Neural progenitor cell (in vitro differentiated cells): ENCODE measurements at regions not wholly inside any gene's neighbourhood (a gene's known extent, or its start where the extent isn't known, plus 50 kb on each side); places are given as distances from the start of the nearest gene placed in this dataset.

Experiments used
- EZH2 ChIP-seq: fragments of 200-600 bp; sonication (generic); IDR thresholded peaks from 2 replicates; pipeline ENCODE4 v1.6.1; 2017; ENCODE audit warnings: antibody characterized with exemption, mild to moderate bottlenecking, moderate library complexity
- TF ChIP-seq, protein P1 (sequence below): fragments of 200-600 bp; sonication (generic); IDR thresholded peaks from 2 replicates; pipeline ENCODE4 v1.5.1; 2017; ENCODE audit warnings: antibody characterized with exemption, mild to moderate bottlenecking

- TF ChIP-seq, protein P1, sequence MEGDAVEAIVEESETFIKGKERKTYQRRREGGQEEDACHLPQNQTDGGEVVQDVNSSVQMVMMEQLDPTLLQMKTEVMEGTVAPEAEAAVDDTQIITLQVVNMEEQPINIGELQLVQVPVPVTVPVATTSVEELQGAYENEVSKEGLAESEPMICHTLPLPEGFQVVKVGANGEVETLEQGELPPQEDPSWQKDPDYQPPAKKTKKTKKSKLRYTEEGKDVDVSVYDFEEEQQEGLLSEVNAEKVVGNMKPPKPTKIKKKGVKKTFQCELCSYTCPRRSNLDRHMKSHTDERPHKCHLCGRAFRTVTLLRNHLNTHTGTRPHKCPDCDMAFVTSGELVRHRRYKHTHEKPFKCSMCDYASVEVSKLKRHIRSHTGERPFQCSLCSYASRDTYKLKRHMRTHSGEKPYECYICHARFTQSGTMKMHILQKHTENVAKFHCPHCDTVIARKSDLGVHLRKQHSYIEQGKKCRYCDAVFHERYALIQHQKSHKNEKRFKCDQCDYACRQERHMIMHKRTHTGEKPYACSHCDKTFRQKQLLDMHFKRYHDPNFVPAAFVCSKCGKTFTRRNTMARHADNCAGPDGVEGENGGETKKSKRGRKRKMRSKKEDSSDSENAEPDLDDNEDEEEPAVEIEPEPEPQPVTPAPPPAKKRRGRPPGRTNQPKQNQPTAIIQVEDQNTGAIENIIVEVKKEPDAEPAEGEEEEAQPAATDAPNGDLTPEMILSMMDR = no peak
- TF ChIP-seq EZH2 = no peak
Measured at GRCh38 chr7:130996833-130997231, 262.8 kb upstream of the KLF14 start.
